K562 (cell line): ENCODE measurements at regions not wholly inside any gene's neighbourhood (a gene's known extent, or its start where the extent isn't known, plus 50 kb on each side); places are given as distances from the start of the nearest gene placed in this dataset.

ENCODE experiments used
- ATAC-seq: fragments of 200-7000 bp; cut with Tn5 transposase; 3 replicates; pipeline ENCODE4 v1.9.1; 2020; ENCODE audit warnings: moderate library complexity
- BruUV-seq: library from RNA; stranded (reverse); fragments of 400-500 nt; replicated peaks from 2 replicates; lab custom pipeline; 2021; lab: Mats Ljungman, UMichigan
- CTCF ChIA-PET: fragments of 300-600 bp; formaldehyde crosslinking; extraction: SDS; loops from one replicate; lab custom pipeline; 2021; ENCODE audit warnings: low intra/inter-chr PET ratio; lab: Yijun Ruan, JAX
- POLR2A ChIA-PET: fragments of 300-600, 350-650 bp; sonication (Branson Sonifier 250); formaldehyde crosslinking; extraction: SDS; loops from one replicate; lab custom pipeline; 2021; ENCODE audit warnings: antibody characterized with exemption, inconsistent platforms; lab: Yijun Ruan, JAX
- DNase-seq, 4 experiments: peaks; one replicate each; pipeline versions ENCODE4 v3.0.0 to v3.0.0-alpha.2; 2011 to 2018; ENCODE audit warnings: low spot score in 3 of 4, mixed read lengths in 3 of 4; ENCODE audit errors: extremely low read depth in 1 of 4
- FAIRE-seq: peaks from 2 replicates; lab custom pipeline; 2011; peaks lifted over from hg19 to GRCh38; lab: Jason Lieb, UNC
- H2AFZ ChIP-seq: 2 replicates; pipeline ENCODE4 v1.6.0; 2011; ENCODE audit warnings: low read depth, low read length, control low read depth, inconsistent platforms
- H3K27ac ChIP-seq: fragments of 200-600 bp; 3 replicates; pipeline ENCODE4 v1.8.0; 2011; ENCODE audit warnings: low read depth, mild to moderate bottlenecking, control low read depth, inconsistent platforms, low read length, moderate library complexity, mixed read lengths; ENCODE audit errors: extremely low read depth
- H3K27me3 ChIP-seq, 2 experiments: fragments of 300-600 bp in 1 of 2; 2 replicates in 1 of 2; 3 replicates in 1 of 2; pipeline versions ENCODE4 v1.6.0 to v1.8.0; 2011; ENCODE audit warnings: inconsistent platforms in 2 of 2, low read length in 2 of 2, mild to moderate bottlenecking in 1 of 2, mixed read lengths in 1 of 2, moderate library complexity in 1 of 2; ENCODE audit not compliant: control insufficient read depth in 2 of 2, insufficient read depth in 2 of 2
- H3K36me3 ChIP-seq: fragments of 300-600 bp; 3 replicates; pipeline ENCODE4 v1.8.0; 2011; ENCODE audit warnings: mild to moderate bottlenecking, low read length, inconsistent platforms; ENCODE audit not compliant: control insufficient read depth, insufficient read depth
- H3K4me1 ChIP-seq, 2 experiments: fragments of 200-600 bp in 1 of 2; replicated peaks in 1 of 2; 2 replicates in 1 of 2; 3 replicates in 1 of 2; pipeline versions ENCODE4 v1.5.1 to v1.8.0; 2011; ENCODE audit warnings: inconsistent platforms in 2 of 2, low read length in 2 of 2, mild to moderate bottlenecking in 1 of 2, mixed read lengths in 1 of 2, moderate library complexity in 1 of 2; ENCODE audit not compliant: control insufficient read depth in 2 of 2, insufficient read depth in 2 of 2
- H3K4me2 ChIP-seq: 2 replicates; pipeline ENCODE4 v1.6.1; 2011; ENCODE audit warnings: low read length, control low read depth, inconsistent platforms, mixed read lengths; ENCODE audit not compliant: insufficient read depth
- H3K4me3 ChIP-seq: fragments of 200-600 bp; sonication (generic), shearing (Covaris generic); 2 replicates; pipeline ENCODE4 v1.5.1; 2016; ENCODE audit warnings: control low read depth, inconsistent platforms
- H3K79me2 ChIP-seq: fragments of 200-600 bp; 3 replicates; pipeline ENCODE4 v1.8.0; 2011; ENCODE audit warnings: low read length, inconsistent platforms; ENCODE audit not compliant: control insufficient read depth, insufficient read depth
- H3K9ac ChIP-seq, 2 experiments: 2 replicates each; pipeline versions ENCODE4 v1.6.0 to v1.6.1; 2011; ENCODE audit warnings: low read depth in 2 of 2, low read length in 2 of 2, control low read depth in 1 of 2, inconsistent platforms in 1 of 2, mild to moderate bottlenecking in 1 of 2, mixed read lengths in 1 of 2; ENCODE audit not compliant: insufficient read depth in 1 of 2
- H3K9me1 ChIP-seq: one replicate; pipeline ENCODE4 v1.6.0; 2011; ENCODE audit warnings: inconsistent platforms, mild to moderate bottlenecking, low read length, moderate library complexity; ENCODE audit not compliant: control insufficient read depth, insufficient read depth
- H3K9me3 ChIP-seq: replicated peaks from 2 replicates; pipeline ENCODE4 v1.5.1; 2011; ENCODE audit warnings: low read depth, low read length, inconsistent platforms; ENCODE audit not compliant: control insufficient read depth, insufficient read depth
- H4K20me1 ChIP-seq: replicated peaks from 2 replicates; pipeline ENCODE4 v1.6.1; 2011; ENCODE audit warnings: low read length, inconsistent platforms, mixed read lengths; ENCODE audit not compliant: control insufficient read depth, insufficient read depth
- ARHGAP35 ChIP-seq: fragments of 450-650 bp; IDR thresholded peaks from 2 replicates; pipeline ENCODE4 v1.6.1; 2018; ENCODE audit not compliant: partially characterized antibody
- GMEB1 ChIP-seq: fragments of 250-450 bp; sonication (Bioruptor Pico); IDR thresholded peaks from 2 replicates; pipeline ENCODE4 v1.4.0; 2020; ENCODE audit warnings: mild to moderate bottlenecking
- GTF2E2 ChIP-seq: fragments of 200-800 bp; sonication (Bioruptor generic); IDR thresholded peaks from 2 replicates; pipeline ENCODE4 v1.6.1; 2016; ENCODE audit warnings: missing genetic modification characterization, missing compliant biosample characterization
- HNRNPL ChIP-seq: fragments of 200-400 bp; formaldehyde crosslinking; IDR thresholded peaks from 2 replicates; pipeline ENCODE4 v1.6.1; 2017; ENCODE audit warnings: low read depth, mild to moderate bottlenecking, low read length
- RBM34 ChIP-seq: fragments of 200-400 bp; formaldehyde crosslinking; IDR thresholded peaks from 2 replicates; pipeline ENCODE4 v1.6.1; 2018; ENCODE audit warnings: low read length, borderline replicate concordance; ENCODE audit not compliant: insufficient read depth
- SRSF9 ChIP-seq: fragments of 200-400 bp; formaldehyde crosslinking; IDR thresholded peaks from 2 replicates; pipeline ENCODE4 v1.6.1; 2017; ENCODE audit warnings: low read depth, low read length, borderline replicate concordance
- WGBS: fragments of 100-300 bp; shearing (Covaris generic); methylation state at CpG from one replicate; pipeline ENCODE4 v1.1.6; 2016; ENCODE audit warnings: low coverage, mixed read lengths; ENCODE audit not compliant: insufficient coverage; ENCODE audit errors: missing lambda C conversion rate; 5-methylcytosine and 5-hydroxymethylcytosine counted together
- in situ Hi-C: fragments of 300-500 bp; cut with MboI; formaldehyde crosslinking; loops from 4 replicates; pipeline ENCODE4 v1.15.0; 2018; ENCODE audit warnings: inconsistent platforms, mixed read lengths
- intact Hi-C: fragments of 100-400 bp; cut with micrococcal nuclease; formaldehyde crosslinking; loops from 2 replicates; pipeline ENCODE4 v1.14.2; 2022
- TF ChIP-seq, protein P1 (sequence below), 2 experiments: fragments of 450-650 bp in 1 of 2; sonication (generic) in 1 of 2; formaldehyde crosslinking; conservative IDR thresholded peaks; 2 replicates each; pipeline versions ENCODE4 v1.4.0 to v1.8.1; 2020 to 2022; ENCODE audit warnings: mild to moderate bottlenecking in 1 of 2, missing genetic modification reagents in 1 of 2
- TF ChIP-seq, protein P2 (sequence below): fragments of 250-450 bp; sonication (Bioruptor Pico); IDR thresholded peaks from 2 replicates; pipeline ENCODE4 v1.4.0; 2020
- TF ChIP-seq, protein P3 (sequence below): fragments of 150-350 bp; conservative IDR thresholded peaks from 2 replicates; pipeline ENCODE4 v1.6.1; 2014; ENCODE audit warnings: low read length
- TF ChIP-seq, protein P4 (sequence below): fragments of 250-450 bp; sonication (Bioruptor Pico); IDR thresholded peaks from 2 replicates; pipeline ENCODE4 v1.9.0; 2021; ENCODE audit warnings: mild to moderate bottlenecking

DNA sequence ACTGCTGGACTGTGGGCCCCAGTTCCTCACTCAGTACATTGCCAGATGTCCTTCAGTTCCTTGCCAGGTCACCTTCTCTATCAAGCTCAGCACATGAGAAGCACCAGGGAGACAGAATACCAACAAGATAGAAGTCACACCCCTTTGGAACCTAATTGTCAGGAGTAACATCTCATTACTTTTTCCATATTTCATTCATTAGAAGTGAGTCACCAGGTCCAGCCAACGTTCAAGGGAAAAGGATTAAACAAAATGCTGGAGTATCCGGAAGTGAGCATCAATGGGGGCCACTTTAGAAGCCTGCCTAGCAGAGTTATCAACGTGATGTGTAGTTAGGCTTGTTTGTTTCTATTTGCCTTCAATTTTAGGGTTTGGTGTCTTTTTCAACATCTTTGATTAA, 569.3 kb downstream of the MIAT start:
- Histone ChIP-seq H4K20me1 (no peaks in the 10 kb centered on the region), H3K9ac (no peak overlapping the region), H3K4me1 (no peaks in the 10 kb centered on the region), H3K9me3 (no peaks in the 10 kb centered on the region), H3K4me3 (no peak overlapping the region)
- POLR2A ChIA-PET, result no interaction called here
- CTCF ChIA-PET, result no interaction called here
- no peak for DNase-seq
- TF ChIP-seq ARHGAP35, result no peak
- no peak for TF ChIP-seq GTF2E2
- TF ChIP-seq, protein P1, sequence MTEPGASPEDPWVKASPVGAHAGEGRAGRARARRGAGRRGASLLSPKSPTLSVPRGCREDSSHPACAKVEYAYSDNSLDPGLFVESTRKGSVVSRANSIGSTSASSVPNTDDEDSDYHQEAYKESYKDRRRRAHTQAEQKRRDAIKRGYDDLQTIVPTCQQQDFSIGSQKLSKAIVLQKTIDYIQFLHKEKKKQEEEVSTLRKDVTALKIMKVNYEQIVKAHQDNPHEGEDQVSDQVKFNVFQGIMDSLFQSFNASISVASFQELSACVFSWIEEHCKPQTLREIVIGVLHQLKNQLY (CRISPR knock-in tag; conservative IDR thresholded peaks at IDR 0.05), result no peak
- no peak for TF ChIP-seq HNRNPL
- TF ChIP-seq, protein P2, sequence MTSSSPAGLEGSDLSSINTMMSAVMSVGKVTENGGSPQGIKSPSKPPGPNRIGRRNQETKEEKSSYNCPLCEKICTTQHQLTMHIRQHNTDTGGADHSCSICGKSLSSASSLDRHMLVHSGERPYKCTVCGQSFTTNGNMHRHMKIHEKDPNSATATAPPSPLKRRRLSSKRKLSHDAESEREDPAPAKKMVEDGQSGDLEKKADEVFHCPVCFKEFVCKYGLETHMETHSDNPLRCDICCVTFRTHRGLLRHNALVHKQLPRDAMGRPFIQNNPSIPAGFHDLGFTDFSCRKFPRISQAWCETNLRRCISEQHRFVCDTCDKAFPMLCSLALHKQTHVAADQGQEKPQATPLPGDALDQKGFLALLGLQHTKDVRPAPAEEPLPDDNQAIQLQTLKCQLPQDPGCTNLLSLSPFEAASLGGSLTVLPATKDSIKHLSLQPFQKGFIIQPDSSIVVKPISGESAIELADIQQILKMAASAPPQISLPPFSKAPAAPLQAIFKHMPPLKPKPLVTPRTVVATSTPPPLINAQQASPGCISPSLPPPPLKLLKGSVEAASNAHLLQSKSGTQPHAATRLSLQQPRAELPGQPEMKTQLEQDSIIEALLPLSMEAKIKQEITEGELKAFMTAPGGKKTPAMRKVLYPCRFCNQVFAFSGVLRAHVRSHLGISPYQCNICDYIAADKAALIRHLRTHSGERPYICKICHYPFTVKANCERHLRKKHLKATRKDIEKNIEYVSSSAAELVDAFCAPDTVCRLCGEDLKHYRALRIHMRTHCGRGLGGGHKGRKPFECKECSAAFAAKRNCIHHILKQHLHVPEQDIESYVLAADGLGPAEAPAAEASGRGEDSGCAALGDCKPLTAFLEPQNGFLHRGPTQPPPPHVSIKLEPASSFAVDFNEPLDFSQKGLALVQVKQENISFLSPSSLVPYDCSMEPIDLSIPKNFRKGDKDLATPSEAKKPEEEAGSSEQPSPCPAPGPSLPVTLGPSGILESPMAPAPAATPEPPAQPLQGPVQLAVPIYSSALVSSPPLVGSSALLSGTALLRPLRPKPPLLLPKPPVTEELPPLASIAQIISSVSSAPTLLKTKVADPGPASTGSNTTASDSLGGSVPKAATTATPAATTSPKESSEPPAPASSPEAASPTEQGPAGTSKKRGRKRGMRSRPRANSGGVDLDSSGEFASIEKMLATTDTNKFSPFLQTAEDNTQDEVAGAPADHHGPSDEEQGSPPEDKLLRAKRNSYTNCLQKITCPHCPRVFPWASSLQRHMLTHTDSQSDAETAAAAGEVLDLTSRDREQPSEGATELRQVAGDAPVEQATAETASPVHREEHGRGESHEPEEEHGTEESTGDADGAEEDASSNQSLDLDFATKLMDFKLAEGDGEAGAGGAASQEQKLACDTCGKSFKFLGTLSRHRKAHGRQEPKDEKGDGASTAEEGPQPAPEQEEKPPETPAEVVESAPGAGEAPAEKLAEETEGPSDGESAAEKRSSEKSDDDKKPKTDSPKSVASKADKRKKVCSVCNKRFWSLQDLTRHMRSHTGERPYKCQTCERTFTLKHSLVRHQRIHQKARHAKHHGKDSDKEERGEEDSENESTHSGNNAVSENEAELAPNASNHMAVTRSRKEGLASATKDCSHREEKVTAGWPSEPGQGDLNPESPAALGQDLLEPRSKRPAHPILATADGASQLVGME (CRISPR knock-in tag), result no peak
- TF ChIP-seq, protein P3, sequence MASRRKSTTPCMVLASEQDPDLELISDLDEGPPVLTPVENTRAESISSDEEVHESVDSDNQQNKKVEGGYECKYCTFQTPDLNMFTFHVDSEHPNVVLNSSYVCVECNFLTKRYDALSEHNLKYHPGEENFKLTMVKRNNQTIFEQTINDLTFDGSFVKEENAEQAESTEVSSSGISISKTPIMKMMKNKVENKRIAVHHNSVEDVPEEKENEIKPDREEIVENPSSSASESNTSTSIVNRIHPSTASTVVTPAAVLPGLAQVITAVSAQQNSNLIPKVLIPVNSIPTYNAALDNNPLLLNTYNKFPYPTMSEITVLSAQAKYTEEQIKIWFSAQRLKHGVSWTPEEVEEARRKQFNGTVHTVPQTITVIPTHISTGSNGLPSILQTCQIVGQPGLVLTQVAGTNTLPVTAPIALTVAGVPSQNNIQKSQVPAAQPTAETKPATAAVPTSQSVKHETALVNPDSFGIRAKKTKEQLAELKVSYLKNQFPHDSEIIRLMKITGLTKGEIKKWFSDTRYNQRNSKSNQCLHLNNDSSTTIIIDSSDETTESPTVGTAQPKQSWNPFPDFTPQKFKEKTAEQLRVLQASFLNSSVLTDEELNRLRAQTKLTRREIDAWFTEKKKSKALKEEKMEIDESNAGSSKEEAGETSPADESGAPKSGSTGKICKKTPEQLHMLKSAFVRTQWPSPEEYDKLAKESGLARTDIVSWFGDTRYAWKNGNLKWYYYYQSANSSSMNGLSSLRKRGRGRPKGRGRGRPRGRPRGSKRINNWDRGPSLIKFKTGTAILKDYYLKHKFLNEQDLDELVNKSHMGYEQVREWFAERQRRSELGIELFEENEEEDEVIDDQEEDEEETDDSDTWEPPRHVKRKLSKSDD, result no peak
- TF ChIP-seq, protein P4, sequence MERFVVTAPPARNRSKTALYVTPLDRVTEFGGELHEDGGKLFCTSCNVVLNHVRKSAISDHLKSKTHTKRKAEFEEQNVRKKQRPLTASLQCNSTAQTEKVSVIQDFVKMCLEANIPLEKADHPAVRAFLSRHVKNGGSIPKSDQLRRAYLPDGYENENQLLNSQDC (CRISPR knock-in tag), result no peak
- no peak for TF ChIP-seq SRSF9
- TF ChIP-seq RBM34, result no peak
- no peak for TF ChIP-seq GMEB1 (CRISPR knock-in tag)
- TF ChIP-seq, all 486 proteins: peak for 0
- intact Hi-C loops (no loop called here), in situ Hi-C loops (no loop called here)
- FAIRE-seq (no peak), ATAC-seq (no peak)
- H3K79me2 ChIP-seq, result no peaks in the 10 kb centered on the region
- no peaks in the 10 kb centered on the region for H3K9me1 ChIP-seq
- no peak overlapping the region for H3K4me2 ChIP-seq
- H3K36me3 ChIP-seq, result no peaks in the 10 kb centered on the region
- no peak overlapping the region for H2AFZ ChIP-seq
- WGBS, result 0% methylated on average over 3 of the region's 3 CpGs
- H3K27ac ChIP-seq, result no peak overlapping the region
- no peaks in the 10 kb centered on the region for H3K27me3 ChIP-seq
- BruUV-seq, result no TSS peak
